HG02642 (cell line): ENCODE measurements at regions not wholly inside any gene's neighbourhood (a gene's known extent, or its start where the extent isn't known, plus 50 kb on each side); places are given as distances from the start of the nearest gene placed in this dataset.
"Not testable (repeated sequence)": the region's sequence is repeated elsewhere in the genome, so short reads cannot be mapped to it uniquely, and the experiment has no call there.

Experiments
- ATAC-seq: cut with Tn5 transposase; IDR thresholded peaks from one replicate; pipeline ENCODE4 v1.9.1; 2021; ENCODE audit warnings: mild to moderate bottlenecking; ENCODE audit not compliant: unreplicated experiment, poor library complexity

DNA sequence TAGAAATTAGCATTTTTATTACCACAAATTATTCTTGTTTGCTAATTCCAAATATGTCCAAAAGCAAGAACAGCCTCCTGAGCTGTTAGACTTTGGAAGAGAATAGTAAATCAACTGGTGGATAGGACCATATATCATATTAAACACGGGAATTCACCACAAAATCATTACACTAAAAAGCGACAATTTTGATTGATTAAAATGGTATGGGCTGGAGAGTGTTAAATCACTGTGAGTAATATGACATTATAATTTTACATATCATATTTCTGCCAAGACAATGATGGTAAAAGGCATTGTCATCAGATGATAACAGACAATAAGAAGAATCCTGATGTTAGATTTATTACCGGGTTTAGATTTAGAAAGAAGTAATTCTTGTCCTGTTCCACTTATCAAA is 107.2 kb upstream of the ARRDC3 start:
- ATAC-seq = no peak

DNA sequence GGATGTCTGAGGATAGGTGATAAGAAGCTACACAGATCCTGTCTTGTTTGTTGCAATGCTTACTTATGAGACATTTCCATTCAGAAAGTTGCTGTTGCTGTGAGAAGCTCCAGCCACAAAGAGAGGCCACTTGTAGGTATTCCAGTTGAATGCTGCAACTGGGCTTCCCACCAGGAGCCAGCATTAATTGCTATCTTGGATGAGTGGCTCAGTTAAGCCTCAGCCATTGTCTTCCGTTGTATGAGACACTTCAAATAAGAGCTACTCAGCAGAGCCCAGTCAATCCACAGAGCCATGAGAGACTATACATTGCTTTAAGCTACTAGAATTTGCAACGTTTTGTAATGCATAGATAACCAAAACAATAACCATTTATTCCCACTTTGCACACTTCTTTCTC is 104.3 kb upstream of the ARRDC3 start:
- no peak for ATAC-seq

DNA sequence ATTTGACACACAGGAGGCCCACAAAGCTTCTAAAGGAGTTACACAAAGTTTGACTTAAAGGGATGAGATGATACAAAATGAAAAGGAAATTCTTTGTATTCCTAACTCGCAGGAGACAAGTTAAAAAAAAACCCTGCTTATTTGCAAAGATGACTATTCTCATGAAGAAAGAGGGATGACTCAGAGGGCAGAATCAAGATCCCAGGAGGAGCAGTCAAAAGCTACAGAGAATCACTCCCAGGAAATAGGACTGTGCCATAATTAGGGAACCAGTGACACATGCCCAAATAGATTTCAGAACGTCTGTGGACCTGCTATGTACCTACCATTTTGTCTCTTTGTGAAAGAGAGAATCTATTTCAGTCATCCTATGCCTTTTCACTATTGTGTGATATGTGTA is 103.5 kb upstream of the ARRDC3 start:
- no peak for ATAC-seq

DNA sequence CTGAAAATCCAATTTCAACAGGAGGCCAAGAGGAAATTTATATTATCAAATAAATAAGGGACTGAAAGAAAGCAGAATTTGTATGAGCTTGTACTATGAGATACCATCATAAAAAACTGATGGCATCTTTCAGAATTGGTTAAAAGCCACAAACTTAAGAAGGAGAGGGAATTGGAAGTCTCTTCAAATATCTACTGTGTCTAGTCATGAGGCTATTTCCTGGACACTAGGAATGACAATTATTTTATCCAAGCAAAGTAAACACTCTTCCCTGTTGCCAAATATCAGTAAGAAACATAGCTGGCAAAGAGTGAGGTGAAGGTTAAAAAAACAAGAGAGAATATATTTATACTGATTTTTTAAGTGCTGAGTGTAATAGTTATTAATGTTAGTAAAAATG is 101.5 kb upstream of the ARRDC3 start:
- no peak for ATAC-seq

DNA sequence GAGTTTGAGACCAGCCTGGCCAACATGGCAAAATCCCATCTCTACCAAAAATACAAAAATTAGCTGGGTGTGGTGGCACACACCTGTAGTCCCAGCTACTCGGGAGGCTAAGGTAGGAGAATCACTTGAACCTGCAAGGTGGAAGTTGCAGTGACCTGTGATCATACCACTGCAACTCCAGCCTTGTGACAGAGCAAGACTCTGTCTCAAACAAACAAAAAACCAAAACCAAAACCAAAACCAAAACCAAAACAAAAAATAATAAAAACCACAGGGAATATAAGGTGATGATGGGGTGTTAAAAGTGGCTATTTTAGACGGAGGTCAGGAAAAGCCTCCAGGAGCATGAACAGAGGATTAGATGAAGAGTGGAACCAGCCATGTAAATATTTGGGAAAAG is 96.3 kb upstream of the ARRDC3 start:
- not testable (repeated sequence) for ATAC-seq

DNA sequence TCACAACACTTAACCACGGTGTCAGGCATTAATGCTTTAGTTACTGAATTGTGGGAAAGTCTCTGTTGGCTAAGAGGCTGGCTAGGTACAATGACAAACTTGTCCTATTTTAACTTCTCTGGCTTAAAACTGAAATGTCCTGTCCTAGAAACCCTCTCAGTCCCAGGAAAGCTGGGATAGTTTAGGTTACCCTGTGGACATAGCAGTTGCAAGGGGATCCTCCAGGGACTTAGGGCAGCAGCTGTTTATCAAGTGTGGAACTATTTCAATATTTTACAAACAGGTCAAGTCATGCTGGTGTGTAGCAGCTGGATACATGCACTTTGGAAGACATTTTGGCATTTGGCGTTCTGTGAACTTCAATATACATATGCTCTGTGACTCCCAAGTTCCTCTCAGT is 95.0 kb upstream of the ARRDC3 start:
- ATAC-seq = no peak

DNA sequence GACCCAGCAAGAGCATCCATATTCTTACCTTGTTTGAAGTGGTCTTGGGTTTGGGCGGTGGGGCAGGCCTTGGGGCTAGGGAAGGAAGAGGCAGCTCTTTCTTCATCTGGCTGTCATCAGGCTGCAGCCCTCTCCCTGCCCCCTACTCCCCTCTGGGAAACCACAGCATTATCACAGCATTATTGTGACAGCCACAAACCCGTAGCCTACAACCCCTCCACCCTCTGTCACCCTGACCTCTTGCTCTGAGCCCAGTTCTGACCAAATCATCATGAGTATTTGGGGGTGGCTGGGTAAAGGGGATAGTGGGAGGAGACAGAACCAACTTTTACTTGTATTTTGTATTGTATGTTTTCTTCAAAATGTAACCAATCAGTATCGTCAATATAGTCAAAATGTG is 94.3 kb upstream of the ARRDC3 start:
- no peak for ATAC-seq

DNA sequence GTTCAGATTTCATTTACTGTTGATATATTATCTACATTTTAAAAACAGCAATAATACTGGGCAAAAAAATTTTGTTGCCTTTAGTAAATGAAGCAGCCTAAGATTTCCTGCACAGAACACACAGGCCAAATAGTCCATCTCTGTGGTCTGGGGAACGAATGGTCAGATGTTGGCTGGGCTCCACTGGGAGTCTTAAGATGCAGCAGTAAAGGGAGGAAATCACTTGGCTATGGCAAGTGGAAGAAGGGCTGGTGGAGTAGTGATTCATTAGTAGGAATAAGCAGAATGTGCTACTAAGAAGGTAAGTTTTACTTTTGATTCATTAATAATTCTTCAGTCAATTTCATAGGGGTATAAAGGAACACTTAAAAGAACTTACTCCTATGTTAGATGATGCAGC is 91.1 kb upstream of the ARRDC3 start:
- no peak for ATAC-seq

DNA sequence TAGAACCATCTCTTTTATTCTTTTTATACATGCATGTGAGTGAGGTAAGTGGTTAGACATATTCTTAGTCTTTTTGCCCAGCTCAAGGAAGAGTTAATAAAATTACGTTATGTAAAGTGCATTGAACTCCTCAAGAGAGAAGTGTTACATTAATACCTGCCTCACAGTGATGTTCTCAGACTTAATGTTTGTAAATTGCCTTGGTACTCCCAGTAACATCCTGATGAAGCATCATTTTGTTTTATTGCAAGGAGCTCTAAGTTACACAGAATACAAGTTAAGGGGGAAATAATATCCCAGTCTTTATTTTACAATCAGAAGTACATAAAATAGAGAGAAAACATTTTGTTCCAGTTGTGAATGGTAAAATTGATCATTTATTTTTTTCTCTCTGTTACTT is 89.5 kb upstream of the ARRDC3 start:
- no peak for ATAC-seq

DNA sequence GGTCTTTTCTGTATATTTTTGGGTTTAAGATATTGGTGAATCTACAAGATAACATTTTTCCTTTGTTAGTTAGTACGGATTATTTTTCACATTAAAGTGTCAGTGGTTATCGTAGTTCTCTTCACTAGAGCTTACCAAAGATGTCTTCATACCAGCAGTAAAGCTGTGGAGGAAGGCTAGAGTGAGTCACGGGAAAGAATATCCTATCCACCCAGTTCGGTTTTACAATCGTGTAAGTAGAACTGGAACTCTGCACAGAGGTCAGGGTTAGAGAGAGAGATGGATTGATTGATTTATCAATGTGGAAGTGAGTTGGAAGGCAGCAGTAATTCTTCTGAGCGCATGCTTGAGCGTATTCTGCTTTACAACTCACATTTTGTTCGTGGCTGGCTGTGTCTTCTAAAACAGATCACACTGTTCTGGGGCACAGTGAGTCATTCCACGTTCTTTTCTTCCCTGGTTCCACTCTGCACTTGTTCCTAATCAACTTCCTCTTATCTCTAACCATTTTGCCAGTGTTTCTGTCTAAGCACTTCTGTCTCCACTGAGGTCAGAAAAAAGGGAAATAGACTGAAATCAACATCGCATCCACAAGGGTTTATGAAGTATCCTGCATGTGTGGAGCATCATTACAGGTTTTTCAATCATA is 86.5 kb upstream of the ARRDC3 start:
- ATAC-seq = no peak

DNA sequence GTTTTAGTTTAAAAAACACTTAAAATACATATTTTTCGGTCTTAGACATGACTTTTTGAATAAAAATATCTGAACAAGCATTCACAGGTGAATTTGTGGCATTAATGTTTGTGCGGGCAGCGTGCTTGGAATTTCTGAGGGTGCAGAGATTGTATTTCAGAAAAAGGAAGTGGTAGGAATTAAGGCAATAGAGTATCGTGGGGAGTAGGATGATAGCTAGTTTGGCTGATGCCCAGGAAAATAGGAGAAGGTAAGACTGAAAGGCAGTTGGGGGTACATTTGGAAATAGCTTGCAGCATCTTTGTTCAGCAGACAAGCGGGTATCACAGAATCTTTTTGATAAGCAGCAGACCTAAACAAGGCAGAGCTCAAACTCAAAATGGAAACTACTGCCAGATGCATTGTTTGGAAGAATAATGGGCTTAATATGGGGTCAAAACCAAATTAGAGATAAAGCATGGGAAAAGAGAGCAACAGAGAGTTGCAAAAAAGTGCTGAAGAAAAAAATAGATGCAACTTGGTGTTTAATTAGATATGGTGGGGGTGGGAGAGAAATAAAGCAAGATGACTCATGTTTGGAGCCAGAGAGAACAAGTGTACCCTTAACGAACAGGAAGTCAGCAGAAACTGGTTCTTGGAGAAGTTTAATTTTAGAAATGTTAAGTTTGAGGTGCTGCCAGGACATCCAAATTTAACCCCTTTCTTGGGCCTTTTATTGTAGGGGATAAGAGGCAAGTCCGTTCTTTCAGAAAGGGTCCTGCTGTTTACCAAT is 85.7 kb upstream of the ARRDC3 start:
- no peak for ATAC-seq

DNA sequence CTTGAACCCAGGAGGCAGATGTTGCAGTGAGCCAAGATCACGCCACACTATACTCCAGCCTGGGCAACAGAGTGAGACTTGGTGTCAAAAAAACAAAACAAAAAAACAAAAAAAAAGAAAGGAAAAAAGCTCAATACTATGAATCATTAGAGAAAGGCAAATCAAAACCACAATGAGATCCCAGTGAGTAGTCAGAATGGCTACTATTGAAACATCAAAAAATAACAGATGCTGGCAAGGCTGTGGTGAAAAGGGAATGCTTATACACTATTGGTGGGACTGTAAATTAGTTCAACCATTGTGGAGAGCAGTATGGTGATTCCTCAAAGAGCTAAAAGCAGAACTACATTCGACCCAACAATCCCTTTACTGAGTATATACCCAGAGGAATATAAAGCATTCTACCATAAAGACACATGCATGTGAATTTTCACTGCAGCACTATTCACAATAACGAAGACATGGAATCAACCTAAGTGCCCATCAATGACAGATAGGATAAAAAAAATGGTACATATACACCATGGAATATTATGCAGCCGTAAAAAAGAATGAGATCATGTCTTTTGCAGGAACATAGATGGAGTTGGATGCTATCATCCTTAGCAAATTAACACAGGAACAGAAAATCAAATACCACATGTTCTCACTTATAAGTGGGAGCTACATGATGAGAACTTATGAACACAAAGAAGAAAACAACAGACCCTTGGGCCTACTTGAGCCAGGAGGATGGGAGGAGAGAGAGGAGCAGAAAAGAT is 81.9 kb upstream of the ARRDC3 start:
- no peak for ATAC-seq

DNA sequence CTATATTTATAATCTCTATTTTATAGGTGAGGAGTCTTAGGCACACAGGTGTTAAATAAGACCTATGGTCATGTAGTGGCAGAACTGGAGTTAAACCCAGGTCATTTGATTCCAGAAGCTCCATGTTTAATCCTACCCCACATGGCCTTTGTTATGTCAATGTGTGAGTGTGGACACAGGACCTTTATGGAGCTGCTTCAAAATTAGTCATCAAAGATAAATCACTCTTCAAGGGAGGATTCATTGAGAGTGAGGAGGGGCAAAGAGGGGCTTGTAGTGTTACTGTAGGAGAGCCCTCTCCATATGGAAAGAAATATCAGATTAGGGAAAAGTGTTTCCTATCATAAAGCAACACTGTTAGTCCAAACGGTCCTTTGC is 74.6 kb upstream of the ARRDC3 start:
- no peak for ATAC-seq

DNA sequence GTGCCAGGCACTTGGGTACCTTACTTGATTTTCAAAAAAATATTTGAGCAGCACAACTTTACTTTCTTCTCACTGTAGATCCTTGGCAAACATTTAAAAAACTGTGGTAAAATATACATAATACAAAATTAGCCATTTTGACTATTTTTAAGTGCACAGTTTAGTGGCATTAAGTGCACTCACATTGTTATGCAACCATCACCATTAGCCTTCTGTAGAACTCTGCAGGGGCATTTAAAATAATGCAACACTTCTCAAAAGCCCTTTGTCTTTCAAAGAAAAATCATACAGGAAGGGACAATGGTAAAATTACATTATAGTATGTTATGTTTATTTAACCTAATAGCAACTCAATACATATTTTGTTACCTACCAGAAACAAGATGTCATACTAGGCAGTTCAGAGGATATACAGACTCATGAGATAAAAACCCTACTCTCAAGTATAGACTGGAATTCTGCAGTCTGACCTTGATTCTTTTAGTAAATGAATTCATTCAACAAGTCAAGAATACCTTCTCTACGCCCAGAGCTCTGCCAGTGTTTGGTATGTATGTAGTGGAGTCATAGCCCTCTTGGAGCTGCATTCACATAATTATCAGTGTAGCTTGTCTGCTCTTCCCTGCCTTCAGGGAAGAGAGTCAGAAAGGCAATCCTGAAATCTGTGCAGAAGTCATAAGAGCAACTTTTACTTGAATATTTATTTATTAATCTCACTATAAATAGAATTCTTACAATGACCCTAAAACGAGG is 74.0 kb upstream of the ARRDC3 start:
- ATAC-seq = no peak

DNA sequence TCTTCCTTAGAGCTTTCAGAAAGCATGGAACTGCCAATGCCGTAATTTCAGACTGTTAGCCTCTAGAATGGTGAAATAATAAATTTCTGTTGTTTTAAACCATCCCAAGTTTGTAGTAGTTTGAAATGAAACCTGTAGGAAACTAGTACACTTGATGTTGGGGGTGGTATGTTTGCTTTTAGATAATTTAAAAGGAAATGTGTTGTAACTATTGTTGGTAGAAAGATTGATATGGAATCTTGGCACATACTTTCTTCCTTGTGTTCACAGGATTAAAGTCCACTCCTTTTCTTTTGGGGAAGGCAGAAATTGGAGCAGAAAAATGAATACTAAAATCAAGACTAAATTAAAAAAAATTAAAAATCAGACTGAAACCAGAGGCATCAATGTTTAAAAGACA is 66.0 kb upstream of the ARRDC3 start:
- no peak for ATAC-seq

DNA sequence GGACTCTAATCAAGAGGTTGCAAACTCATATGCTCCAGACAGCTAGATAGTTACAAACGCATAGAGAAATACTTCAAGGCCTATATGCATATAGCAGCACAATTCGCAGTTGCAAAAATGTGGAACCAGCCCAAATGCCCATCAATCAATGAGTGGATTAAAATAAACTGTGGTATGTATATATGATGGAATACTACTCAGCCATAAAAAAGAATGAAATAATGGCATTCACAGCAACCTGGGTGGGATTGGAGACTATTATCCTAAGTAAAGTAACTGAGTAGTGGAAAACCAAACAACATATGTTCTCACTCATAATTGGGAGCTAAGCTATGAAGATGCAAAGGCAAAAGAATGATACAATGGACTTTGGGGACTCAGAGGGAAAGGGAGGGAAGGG is 65.0 kb upstream of the ARRDC3 start:
- not testable (repeated sequence) for ATAC-seq

DNA sequence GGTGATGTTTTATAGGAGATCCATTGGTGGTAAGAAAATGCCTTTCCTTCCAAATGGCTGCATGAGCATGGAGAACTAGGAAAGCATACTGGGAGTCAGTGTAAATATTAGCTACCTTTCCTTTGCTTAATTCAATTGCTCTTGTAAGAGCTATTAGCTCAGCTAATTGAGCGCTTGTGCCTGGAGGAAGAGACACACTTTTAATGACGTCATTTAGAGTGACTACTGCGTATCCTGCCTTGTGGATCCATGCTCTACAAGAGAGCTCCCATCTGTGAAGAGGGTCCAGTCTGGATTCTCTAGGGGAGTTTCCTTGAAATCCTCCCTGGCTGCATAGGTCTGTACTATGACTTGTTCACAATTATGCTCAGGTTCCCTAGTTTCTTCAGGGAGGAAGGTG is 63.8 kb upstream of the ARRDC3 start:
- ATAC-seq = not testable (repeated sequence)

DNA sequence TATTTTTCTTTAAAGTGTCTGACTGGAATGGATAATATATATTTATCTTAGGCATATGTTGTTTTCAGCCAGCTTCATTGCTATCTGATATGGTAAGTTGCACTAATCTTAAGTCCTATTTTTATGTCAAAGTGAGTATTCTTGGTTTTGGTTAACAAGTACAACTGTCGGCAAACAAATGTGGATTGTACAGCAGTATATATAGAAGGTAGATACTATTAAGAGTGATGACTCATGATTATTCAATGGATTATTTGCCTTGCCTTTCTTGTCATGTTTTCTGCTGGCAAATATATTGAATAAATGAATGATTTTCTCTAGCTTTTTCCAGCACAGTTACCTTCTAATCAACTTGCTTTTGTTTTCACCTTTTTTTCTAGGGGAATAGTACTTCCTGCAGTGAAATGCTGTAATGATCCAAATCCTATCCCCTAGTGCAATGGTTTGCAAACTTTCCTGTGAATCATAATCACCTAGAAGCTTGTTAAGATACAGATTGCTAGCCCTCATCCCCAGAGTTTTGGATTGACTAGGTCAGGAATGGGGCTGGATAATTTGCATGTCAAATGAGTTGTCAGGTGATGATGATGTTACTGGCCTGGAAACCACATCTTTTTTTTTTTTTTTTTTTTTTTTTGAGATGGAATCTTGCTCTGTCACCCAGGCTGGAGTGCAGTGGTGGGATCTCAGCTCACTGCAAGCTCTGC is 60.8 kb upstream of the ARRDC3 start:
- ATAC-seq = no peak

DNA sequence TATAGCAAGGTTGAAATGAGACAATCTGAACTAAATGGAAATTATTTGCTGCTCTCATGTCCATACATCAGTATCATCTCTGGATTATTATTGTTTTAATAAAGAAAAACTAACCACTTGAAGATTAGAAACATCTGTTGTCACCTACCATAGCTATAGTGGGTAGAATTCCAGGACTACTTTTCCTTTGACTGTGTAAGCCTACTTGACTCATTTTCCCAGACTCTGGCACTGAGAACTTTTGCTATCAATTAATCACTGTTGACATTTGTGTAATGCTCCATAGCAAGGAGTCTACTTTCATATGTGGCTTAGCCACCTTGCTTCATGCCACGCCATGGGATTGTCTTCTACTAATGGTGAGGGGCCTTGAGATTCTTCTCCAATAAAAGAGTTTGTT is 59.9 kb upstream of the ARRDC3 start:
- no peak for ATAC-seq

DNA sequence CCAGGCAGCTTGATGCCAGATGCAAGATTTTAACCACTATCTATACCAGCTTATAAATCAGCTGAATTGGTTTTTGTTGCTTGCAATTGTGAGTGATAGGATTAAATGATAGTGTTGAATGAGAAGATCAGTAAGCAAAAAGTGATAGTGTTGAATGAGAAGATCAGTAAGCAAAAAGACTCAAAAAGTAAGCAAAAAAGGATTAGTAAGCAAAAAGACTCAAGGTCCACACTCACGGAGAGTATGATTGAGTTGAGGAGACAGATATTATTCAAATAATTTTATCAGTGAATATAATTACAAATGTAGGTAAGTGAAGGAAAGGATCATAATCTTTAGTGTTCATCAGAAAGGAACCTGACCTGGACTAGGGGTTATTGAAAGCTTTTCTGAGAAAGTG is 58.0 kb upstream of the ARRDC3 start:
- ATAC-seq = no peak
